GM12891 (cell line): ENCODE measurements at regions not wholly inside any gene's neighbourhood (a gene's known extent, or its start where the extent isn't known, plus 50 kb on each side); places are given as distances from the start of the nearest gene placed in this dataset.

Source experiments
- PAX5 ChIP-seq: IDR thresholded peaks from 2 replicates; pipeline ENCODE4 v1.6.1; 2011; ENCODE audit warnings: low read length, moderate library complexity, mild to moderate bottlenecking; ENCODE audit not compliant: insufficient read depth, severe bottlenecking
- POLR2A ChIP-seq: IDR thresholded peaks from 2 replicates; pipeline ENCODE4 v1.6.1; 2011; ENCODE audit warnings: low read depth, low read length, control low read depth
- TAF1 ChIP-seq: IDR thresholded peaks from 2 replicates; pipeline ENCODE4 v1.6.1; 2011; ENCODE audit warnings: low read depth, low read length, control low read depth

GRCh38 chr11:30159546-30159945 is 71.3 kb upstream of the FSHB start:
- TF ChIP-seq POLR2A (no peak), TAF1 (no peak), PAX5 (no peak)
